DND-41 (cell line): ENCODE measurements at regions not wholly inside any gene's neighbourhood (a gene's known extent, or its start where the extent isn't known, plus 50 kb on each side); places are given as distances from the start of the nearest gene placed in this dataset.

ENCODE experiments used
- ATAC-seq: fragments of 200-7000 bp; cut with Tn5 transposase; 3 replicates; pipeline ENCODE4 v1.9.1; 2021; ENCODE audit warnings: low read depth; ENCODE audit not compliant: insufficient read depth
- DNase-seq: peaks from one replicate; pipeline ENCODE4 v3.0.0-alpha.2; 2020
- H2AFZ ChIP-seq: 2 replicates; pipeline ENCODE4 v1.6.0; 2012; ENCODE audit warnings: low read depth, low read length
- H3K27ac ChIP-seq: 2 replicates; pipeline ENCODE4 v1.5.1; 2012; ENCODE audit warnings: low read length, inconsistent platforms
- H3K27me3 ChIP-seq: fragments of 200-600 bp; sonication (generic); 2 replicates; pipeline ENCODE4 v1.6.0; 2012; ENCODE audit warnings: low read length, mild to moderate bottlenecking, inconsistent platforms; ENCODE audit not compliant: insufficient read depth, poor library complexity
- H3K36me3 ChIP-seq: 2 replicates; pipeline ENCODE4 v1.5.1; 2012; ENCODE audit warnings: low read length, inconsistent platforms; ENCODE audit not compliant: insufficient read depth
- H3K4me1 ChIP-seq: 2 replicates; pipeline ENCODE4 v1.5.1; 2012; ENCODE audit warnings: mild to moderate bottlenecking, low read length; ENCODE audit not compliant: insufficient read depth
- H3K4me2 ChIP-seq: 2 replicates; pipeline ENCODE4 v1.6.0; 2012; ENCODE audit warnings: mild to moderate bottlenecking, moderate library complexity, low read length, inconsistent platforms; ENCODE audit not compliant: insufficient read depth
- H3K4me3 ChIP-seq, 2 experiments: fragments of 200-600 bp in 1 of 2; shearing (Covaris generic) in 1 of 2; 2 replicates each; pipeline ENCODE4 v1.5.1; 2012 to 2016; ENCODE audit warnings: inconsistent platforms in 2 of 2, low read length in 2 of 2, mild to moderate bottlenecking in 2 of 2, low read depth in 1 of 2, moderate library complexity in 1 of 2
- H3K79me2 ChIP-seq: 2 replicates; pipeline ENCODE4 v1.6.0; 2012; ENCODE audit warnings: low read length, inconsistent platforms; ENCODE audit not compliant: insufficient read depth
- H3K9ac ChIP-seq: 2 replicates; pipeline ENCODE4 v1.6.0; 2012; ENCODE audit warnings: low read depth, mild to moderate bottlenecking, inconsistent platforms, low read length, moderate library complexity
- H3K9me3 ChIP-seq: 2 replicates; pipeline ENCODE4 v1.5.1; 2012; ENCODE audit warnings: low read length, moderate library complexity, mild to moderate bottlenecking, inconsistent platforms; ENCODE audit not compliant: insufficient read depth, severe bottlenecking
- H4K20me1 ChIP-seq: 2 replicates; pipeline ENCODE4 v1.6.0; 2012; ENCODE audit warnings: low read length; ENCODE audit not compliant: insufficient read depth
- CTCF ChIP-seq: IDR thresholded peaks from 2 replicates; pipeline ENCODE4 v1.5.1; 2012; ENCODE audit warnings: borderline replicate concordance, low read length, moderate library complexity, mild to moderate bottlenecking; ENCODE audit not compliant: poor library complexity, severe bottlenecking; ENCODE audit errors: extremely low read depth
- EZH2 ChIP-seq: IDR thresholded peaks from 3 replicates; pipeline ENCODE4 v1.6.1; 2012; ENCODE audit warnings: borderline replicate concordance, low read depth, mild to moderate bottlenecking, moderate library complexity, low read length, inconsistent platforms; ENCODE audit not compliant: severe bottlenecking

- TF ChIP-seq EZH2 (no peak), CTCF (no peak)
- Histone ChIP-seq H3K9me3 (no peaks in the 10 kb centered on the region), H3K4me1 (no peaks in the 10 kb centered on the region), H3K79me2 (no peaks in the 10 kb centered on the region), H2AFZ (no peak overlapping the region), H3K27ac (no peak overlapping the region), H3K4me3 (no peak overlapping the region), H4K20me1 (0 out of 2 replicates have a peak, but pooled peaks cover 3% of the 10 kb centered on the region), H3K9ac (no peak overlapping the region), H3K27me3 (peaks cover 10% of the 10 kb centered on the region), H3K4me2 (no peak overlapping the region), H3K36me3 (no peaks in the 10 kb centered on the region)
- DNase-seq, result peak; percentile 58
- ATAC-seq, result peak; percentile 89
Observed at GRCh38 chr17:34499576-34499975, 79.8 kb upstream of the TMEM132E start.

- H2AFZ ChIP-seq, result no peak overlapping the region
- H4K20me1 ChIP-seq, result no peaks in the 10 kb centered on the region
- TF ChIP-seq CTCF, result no peak
- no peaks in the 10 kb centered on the region for H3K36me3 ChIP-seq
- H3K4me2 ChIP-seq, result no peak overlapping the region
- H3K27ac ChIP-seq, result no peak overlapping the region
- DNase-seq, result no peak
- H3K9me3 ChIP-seq, result no peaks in the 10 kb centered on the region
- no peak overlapping the region for H3K9ac ChIP-seq
- peaks cover 9% of the 10 kb centered on the region for H3K27me3 ChIP-seq
- no peaks in the 10 kb centered on the region for H3K79me2 ChIP-seq
- ATAC-seq, result no peak
- H3K4me3 ChIP-seq, result no peak overlapping the region
- no peaks in the 10 kb centered on the region for H3K4me1 ChIP-seq
Observed at GRCh38 chr17:34493917-34494316, 85.5 kb upstream of the TMEM132E start.

GRCh38 chr17:34487626-34488025 is 91.8 kb upstream of the TMEM132E start:
- H3K27me3 ChIP-seq, result peaks cover 3% of the 10 kb centered on the region
- peak; percentile 72 for ATAC-seq
- no peak overlapping the region for H3K4me3 ChIP-seq

More at GRCh38 chr17:34487626-34488025, 91.8 kb upstream of the TMEM132E start:
- peak; percentile 20 for DNase-seq
- no peaks in the 10 kb centered on the region for H4K20me1 ChIP-seq
- H3K4me1 ChIP-seq, result no peaks in the 10 kb centered on the region
- H3K27ac ChIP-seq, result no peak overlapping the region
- H2AFZ ChIP-seq, result no peak overlapping the region
- no peaks in the 10 kb centered on the region for H3K9me3 ChIP-seq
- H3K79me2 ChIP-seq, result no peaks in the 10 kb centered on the region
- H3K4me2 ChIP-seq, result no peak overlapping the region
- H3K9ac ChIP-seq, result no peak overlapping the region
- TF ChIP-seq CTCF, result no peak
- no peak for TF ChIP-seq EZH2
- no peaks in the 10 kb centered on the region for H3K36me3 ChIP-seq
